ENCODE measurements at regions not wholly inside any gene's neighbourhood (a gene's known extent, or its start where the extent isn't known, plus 50 kb on each side); places are given as distances from the start of the nearest gene placed in this dataset.

GRCh38 chr13:81211713-81212112 lies 870.8 kb upstream of the SPRY2 start:
- Histone ChIP-seq H3K36me3 (ENCODE audit: control insufficient read depth, insufficient read depth, low read length) (no peaks in the 10 kb centered on the region), H3K18ac (ENCODE audit: low read depth, low read length) (no peak overlapping the region), H2BK15ac (ENCODE audit: low read depth, low read length) (no peak overlapping the region), H3K4me3 (ENCODE audit: insufficient read depth, low read depth, low read length) (no peak overlapping the region), H3K4ac (ENCODE audit: low read depth, low read length) (no peak overlapping the region), H4K5ac (ENCODE audit: low read depth, low read length) (no peak overlapping the region), H2BK120ac (ENCODE audit: low read depth, low read length) (no peak overlapping the region), H2AK9ac (replicated peaks; ENCODE audit: low read depth, low read length, poor library complexity) (no peak overlapping the region), H4K8ac (ENCODE audit: low read depth in 2 of 2, low read length in 2 of 2) (no peak overlapping the region), H2BK20ac (ENCODE audit: low read depth, low read length) (no peak overlapping the region), H3K27ac (ENCODE audit: insufficient read depth, low read length) (no peak overlapping the region), H3K14ac (replicated peaks; ENCODE audit: low read depth, low read length) (no peak overlapping the region), H2AFZ (replicated peaks; ENCODE audit: low read length, poor library complexity) (no peak overlapping the region), H3K9ac (ENCODE audit: low read depth, low read length) (no peak overlapping the region), H3K27me3 (ENCODE audit: control insufficient read depth, insufficient read depth, low read length) (no peaks in the 10 kb centered on the region), H3K79me1 (ENCODE audit: low read depth in 1 of 2, low read length in 2 of 2) (no peaks in the 10 kb centered on the region), H3K56ac (ENCODE audit: extremely low read depth, insufficient read depth, low read length) (no peak overlapping the region), H2BK5ac (ENCODE audit: low read depth, low read length, poor library complexity, severe bottlenecking) (no peak overlapping the region), H3K23ac (ENCODE audit: low read depth, low read length) (no peak overlapping the region), H3K9me1 (ENCODE audit: insufficient read depth, low read length) (no peaks in the 10 kb centered on the region), H2AK5ac (ENCODE audit: low read depth, low read length) (no peak overlapping the region), H3K9me3 (ENCODE audit: control insufficient read depth, insufficient read depth, low read length) (no peaks in the 10 kb centered on the region), H3K4me2 (ENCODE audit: low read depth, low read length) (no peak overlapping the region), H4K91ac (ENCODE audit: insufficient read depth, low read depth, low read length) (no peak overlapping the region), H4K20me1 (ENCODE audit: insufficient read depth, low read length) (no peaks in the 10 kb centered on the region), H3K4me1 (ENCODE audit: control insufficient read depth, insufficient read depth, low read length) (no peaks in the 10 kb centered on the region)
- no CpG with 5 or more reads among the region's 2 CpGs for WGBS, 2 experiments (ENCODE audit: extremely low coverage in 2 of 2, insufficient read length in 1 of 2)
- CTCF ChIA-PET, result no interaction called here
- in situ Hi-C loops (cut with MboI; ENCODE audit: low sequenced_read_pairs) (no loop called here), dilution Hi-C loops (cut with HindIII; ENCODE audit: low sequenced_read_pairs, unreplicated experiment) (no loop called here), intact Hi-C loops (cut with micrococcal nuclease) (no loop called here)
- no peak for DNase-seq
- ATAC-seq (ENCODE audit: low read depth), result no peak
- POLR2A ChIA-PET (ENCODE audit: unreplicated experiment), result no interaction called here
- no TSS peak for BruUV-seq (replicated peaks)
- TF ChIP-seq CHD1 (IDR thresholded peaks at IDR 0.05; ENCODE audit: low read depth, low read length) (no peak), RAD21 (IDR thresholded peaks at IDR 0.05; ENCODE audit: low read length) (no peak), BHLHE40 (IDR thresholded peaks at IDR 0.05; ENCODE audit: low read depth, low read length) (no peak), NFE2L2 (IDR thresholded peaks at IDR 0.05; ENCODE audit: low read depth, low read length) (no peak), RFX5 (IDR thresholded peaks at IDR 0.05; ENCODE audit: low read depth, low read length) (no peak), CEBPB (IDR thresholded peaks at IDR 0.05; ENCODE audit: low read depth, low read length) (no peak), MAZ (IDR thresholded peaks at IDR 0.05; ENCODE audit: borderline replicate concordance, low read depth, low read length) (no peak), USF2 (IDR thresholded peaks at IDR 0.05; ENCODE audit: low read depth, low read length) (no peak), RCOR1 (IDR thresholded peaks at IDR 0.05; ENCODE audit: insufficient replicate concordance, low read length) (no peak), ELK1 (IDR thresholded peaks at IDR 0.05; ENCODE audit: borderline replicate concordance, low read depth, low read length) (no peak), CTCF (conservative IDR thresholded peaks at IDR 0.05; ENCODE audit: low read depth, low read length) (no peak), SMC3 (IDR thresholded peaks at IDR 0.05; ENCODE audit: low read depth, low read length) (no peak), MAFK (IDR thresholded peaks at IDR 0.05; ENCODE audit: low read depth, low read length) (no peak), MXI1 (IDR thresholded peaks at IDR 0.05; ENCODE audit: borderline replicate concordance, low read depth, low read length) (no peak), POLR2A (IDR thresholded peaks at IDR 0.05; ENCODE audit: low read depth, low read length) (no peak), FOS (IDR thresholded peaks at IDR 0.05; ENCODE audit: low read depth, low read length) (no peak)

All from IMR-90 (cell line).